H1 (cell line): ENCODE measurements at regions not wholly inside any gene's neighbourhood (a gene's known extent, or its start where the extent isn't known, plus 50 kb on each side); places are given as distances from the start of the nearest gene placed in this dataset.
A peak's percentile ranks its signal among the peaks of the same experiment; 100 is the strongest.

Experiments
- BACH1 ChIP-seq: IDR thresholded peaks from 2 replicates; pipeline ENCODE4 v1.6.1; 2012; ENCODE audit warnings: low read length, improper control_type of control experiment
- CEBPB ChIP-seq: IDR thresholded peaks from 2 replicates; pipeline ENCODE4 v1.6.1; 2012; ENCODE audit warnings: low read depth, low read length
- HDAC2 ChIP-seq, 2 experiments: fragments of 300-600 bp in 1 of 2; sonication (generic) in 1 of 2; IDR thresholded peaks; 2 replicates each; pipeline ENCODE4 v1.6.1; 2011 to 2012; ENCODE audit warnings: low read depth in 2 of 2, low read length in 2 of 2, mild to moderate bottlenecking in 2 of 2, moderate library complexity in 2 of 2, borderline replicate concordance in 1 of 2, inconsistent platforms in 1 of 2
- JUND ChIP-seq: IDR thresholded peaks from 2 replicates; pipeline ENCODE4 v1.6.1; 2011; ENCODE audit warnings: mild to moderate bottlenecking, improper control_type of control experiment, low read length
- POLR2AphosphoS5 ChIP-seq: IDR thresholded peaks from 2 replicates; pipeline ENCODE4 v1.6.1; 2011; ENCODE audit warnings: low read depth, low read length
- RAD21 ChIP-seq, 2 experiments: IDR thresholded peaks in 1 of 2; conservative IDR thresholded peaks in 1 of 2; 2 replicates each; pipeline ENCODE4 v1.6.1; 2011; ENCODE audit warnings: low read depth in 2 of 2, low read length in 2 of 2, improper control_type of control experiment in 1 of 2, inconsistent platforms in 1 of 2, mild to moderate bottlenecking in 1 of 2, moderate library complexity in 1 of 2
- RNF2 ChIP-seq: fragments of 200-900, 300-1000 bp; sonication (generic); IDR thresholded peaks from 2 replicates; pipeline ENCODE4 v1.7.1; 2016; ENCODE audit warnings: borderline replicate concordance, low read depth, mild to moderate bottlenecking, antibody characterized with exemption, low read length; ENCODE audit not compliant: poor library complexity, severe bottlenecking; ENCODE audit errors: missing control alignments
- RXRA ChIP-seq: IDR thresholded peaks from 2 replicates; pipeline ENCODE4 v1.6.1; 2011; ENCODE audit warnings: low read depth, mild to moderate bottlenecking, low read length, moderate library complexity; ENCODE audit not compliant: insufficient read depth
- SIRT6 ChIP-seq: IDR thresholded peaks from one replicate; pipeline ENCODE4 v1.7.1; 2012; ENCODE audit warnings: low read length, inconsistent platforms
- SIX5 ChIP-seq: IDR thresholded peaks from 2 replicates; pipeline ENCODE4 v1.6.1; 2011; ENCODE audit warnings: mild to moderate bottlenecking, low read depth, low read length
- SP1 ChIP-seq: IDR thresholded peaks from 2 replicates; pipeline ENCODE4 v1.6.1; 2011; ENCODE audit warnings: low read depth, low read length
- SUZ12 ChIP-seq: fragments of 200-600 bp; sonication (generic); IDR thresholded peaks from 2 replicates; pipeline ENCODE4 v1.6.1; 2012; ENCODE audit warnings: mild to moderate bottlenecking, inconsistent platforms, low read length, moderate library complexity, mixed read lengths
- TCF12 ChIP-seq: IDR thresholded peaks from 2 replicates; pipeline ENCODE4 v1.6.1; 2011; ENCODE audit warnings: low read depth, mild to moderate bottlenecking, low read length
- TEAD4 ChIP-seq: IDR thresholded peaks from 2 replicates; pipeline ENCODE4 v1.6.1; 2012; ENCODE audit warnings: low read depth, low read length, inconsistent platforms, mixed read lengths
- YY1 ChIP-seq: IDR thresholded peaks from 2 replicates; pipeline ENCODE4 v1.6.1; 2011; ENCODE audit warnings: low read depth, mild to moderate bottlenecking, low read length

- TF ChIP-seq BACH1 (peak; percentile 88), RNF2 (no peak), SIX5 (no peak), HDAC2 (IDR thresholded peaks at IDR 0.05; ENCODE audit: borderline replicate concordance in 1 of 2, low read depth in 2 of 2, low read length in 2 of 2) (peak; percentile 37 to 70; a peak in 2 of 4 replicates), YY1 (no peak), POLR2AphosphoS5 (no peak), SIRT6 (no peak), RXRA (no peak), SP1 (0 out of 2 replicates have a peak, but pooled peaks have one; percentile 8), RAD21 (IDR thresholded peaks at IDR 0.05 in 1 of 2, conservative IDR thresholded peaks at IDR 0.05 in 1 of 2; ENCODE audit: low read depth in 2 of 2, low read length in 2 of 2) (no peak), TCF12 (0 out of 2 replicates have a peak, but pooled peaks have one; percentile 70), JUND (no peak), TEAD4 (peak; percentile 90), CEBPB (no peak), SUZ12 (no peak)
Measured at GRCh38 chr16:17757808-17758207, 287.0 kb upstream of the XYLT1 start (continued).
